Esophagus muscularis mucosa (tissue), 4 donors: ENCODE measurements at regions not wholly inside any gene's neighbourhood (a gene's known extent, or its start where the extent isn't known, plus 50 kb on each side); places are given as distances from the start of the nearest gene placed in this dataset.
"Not testable (repeated sequence)": the region's sequence is repeated elsewhere in the genome, so short reads cannot be mapped to it uniquely, and the experiment has no call there.

Experiments
- DNase-seq: peaks from one replicate; pipeline ENCODE4 v3.0.0-alpha.2; 2017; ENCODE audit errors: extremely low spot score
- H3K27ac ChIP-seq, 4 donors: fragments of 200-600 bp; sonication (generic); replicated peaks in 1 of 4; 1 replicate in 3 of 4; 2 replicates in 1 of 4; pipeline ENCODE4 v1.5.1; 2016 to 2019; ENCODE audit warnings: mild to moderate bottlenecking in 1 of 4
- H3K27me3 ChIP-seq, 4 donors: fragments of 200-600 bp; sonication (generic); one replicate each; pipeline versions ENCODE4 v1.5.1 to v1.6.0; 2016 to 2019
- H3K36me3 ChIP-seq, 4 donors: fragments of 200-600 bp; sonication (generic); one replicate each; pipeline ENCODE4 v1.5.1; 2016 to 2019
- H3K4me1 ChIP-seq, 4 donors: fragments of 200-600 bp; sonication (generic); one replicate each; pipeline ENCODE4 v1.5.1; 2016 to 2019
- H3K4me3 ChIP-seq, 4 donors: fragments of 200-600 bp; sonication (generic); 1 replicate in 2 of 4; 2 replicates in 2 of 4; pipeline ENCODE4 v1.5.1; 2016 to 2019; ENCODE audit warnings: mild to moderate bottlenecking in 4 of 4, moderate library complexity in 1 of 4
- H3K9me3 ChIP-seq, 4 donors: fragments of 200-600 bp; sonication (generic); 1 replicate in 3 of 4; 2 replicates in 1 of 4; pipeline ENCODE4 v1.5.1; 2016 to 2019
- EP300 ChIP-seq: sonication (generic); formaldehyde crosslinking; IDR thresholded peaks from one replicate; pipeline ENCODE4 v1.6.1; 2017; ENCODE audit warnings: antibody characterized with exemption
- POLR2A ChIP-seq: fragments of 450-650 bp; IDR thresholded peaks from one replicate; pipeline ENCODE4 v1.6.1; 2017; ENCODE audit warnings: antibody characterized with exemption, moderate library complexity, mild to moderate bottlenecking, low read depth
- POLR2AphosphoS5 ChIP-seq, 2 donors: sonication (generic); formaldehyde crosslinking; IDR thresholded peaks; one replicate each; pipeline ENCODE4 v1.6.1; 2017; ENCODE audit warnings: antibody characterized with exemption in 2 of 2
- WGBS: methylation state at CpG from one replicate; pipeline ENCODE4 v1.1.5; 2018; 5-methylcytosine and 5-hydroxymethylcytosine counted together
- intact Hi-C: fragments of 100-400 bp; cut with DNase I; formaldehyde crosslinking; loops from one replicate; pipeline ENCODE4 v1.15.1; 2023
- TF ChIP-seq, protein P1 (sequence below), 3 experiments: fragments of 200-600 bp in 2 of 3; fragments of 450-650 bp in 1 of 3; sonication (generic) in 2 of 3; IDR thresholded peaks; one replicate each; pipeline ENCODE4 v1.5.1; 2017 to 2019; ENCODE audit warnings: antibody characterized with exemption in 3 of 3, mild to moderate bottlenecking in 2 of 3, moderate library complexity in 1 of 3

DNA sequence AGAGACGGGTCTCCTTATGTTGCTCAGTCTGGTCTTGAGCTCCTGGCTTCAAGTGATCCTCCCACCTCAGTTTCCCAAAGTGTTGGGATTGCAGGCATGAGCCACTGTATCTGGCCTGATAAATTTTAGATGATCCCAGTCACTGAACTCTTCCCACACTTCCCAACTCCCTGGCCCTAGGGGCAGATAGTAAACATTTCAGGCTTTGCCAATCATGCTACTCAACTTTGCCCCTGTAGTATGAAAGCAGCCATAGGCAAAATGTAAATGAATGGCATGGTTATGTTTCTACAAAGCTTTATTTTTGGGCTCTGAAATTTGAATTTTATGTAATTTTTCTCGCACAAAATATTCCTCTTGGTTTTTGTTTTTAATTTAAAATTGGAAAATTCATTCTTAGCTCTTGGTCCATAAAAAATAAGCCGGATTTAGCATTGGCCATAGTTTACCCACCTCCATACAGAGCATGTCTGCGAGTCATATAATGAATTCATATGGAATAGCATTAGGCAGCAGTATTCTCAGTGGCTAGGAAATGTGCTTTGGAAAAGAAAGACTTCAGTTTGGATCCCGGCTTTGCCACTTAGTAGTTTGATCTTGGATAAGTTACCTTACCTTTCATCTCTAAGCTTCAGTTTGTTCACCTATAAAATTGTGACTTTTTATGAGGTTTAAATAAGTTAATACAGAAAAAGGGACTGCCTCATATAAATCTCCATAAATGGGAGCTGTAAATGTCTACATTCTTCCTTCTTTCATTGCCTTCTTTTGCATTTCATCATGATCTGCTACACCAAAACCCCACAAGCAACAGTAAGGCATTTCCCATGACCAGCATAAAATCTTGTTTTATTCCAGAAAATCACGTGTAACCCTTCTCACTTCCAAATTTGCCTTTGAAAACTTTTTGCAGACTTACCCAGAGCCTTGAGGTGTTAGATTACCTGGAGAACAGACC lies 360.3 kb upstream of the TPM1 start:
- H3K4me1 ChIP-seq = no peaks in the 10 kb centered on the region
- H3K27me3 ChIP-seq = no peaks in the 10 kb centered on the region
- H3K4me3 ChIP-seq = no peak overlapping the region
- H3K27ac ChIP-seq = no peak overlapping the region
- TF ChIP-seq POLR2A (no peak), POLR2AphosphoS5 (IDR thresholded peaks at IDR 0.05) (no peak), EP300 (no peak)
- TF ChIP-seq, protein P1, sequence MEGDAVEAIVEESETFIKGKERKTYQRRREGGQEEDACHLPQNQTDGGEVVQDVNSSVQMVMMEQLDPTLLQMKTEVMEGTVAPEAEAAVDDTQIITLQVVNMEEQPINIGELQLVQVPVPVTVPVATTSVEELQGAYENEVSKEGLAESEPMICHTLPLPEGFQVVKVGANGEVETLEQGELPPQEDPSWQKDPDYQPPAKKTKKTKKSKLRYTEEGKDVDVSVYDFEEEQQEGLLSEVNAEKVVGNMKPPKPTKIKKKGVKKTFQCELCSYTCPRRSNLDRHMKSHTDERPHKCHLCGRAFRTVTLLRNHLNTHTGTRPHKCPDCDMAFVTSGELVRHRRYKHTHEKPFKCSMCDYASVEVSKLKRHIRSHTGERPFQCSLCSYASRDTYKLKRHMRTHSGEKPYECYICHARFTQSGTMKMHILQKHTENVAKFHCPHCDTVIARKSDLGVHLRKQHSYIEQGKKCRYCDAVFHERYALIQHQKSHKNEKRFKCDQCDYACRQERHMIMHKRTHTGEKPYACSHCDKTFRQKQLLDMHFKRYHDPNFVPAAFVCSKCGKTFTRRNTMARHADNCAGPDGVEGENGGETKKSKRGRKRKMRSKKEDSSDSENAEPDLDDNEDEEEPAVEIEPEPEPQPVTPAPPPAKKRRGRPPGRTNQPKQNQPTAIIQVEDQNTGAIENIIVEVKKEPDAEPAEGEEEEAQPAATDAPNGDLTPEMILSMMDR (IDR thresholded peaks at IDR 0.05) = no peak
- intact Hi-C loops = no loop called here
- DNase-seq = no peak
- 97% methylated on average over 6 of the region's 6 CpGs for WGBS
- no peaks in the 10 kb centered on the region for H3K9me3 ChIP-seq
- peaks cover 0 to 9% (median 7%) of the 10 kb centered on the region in 4 donors for H3K36me3 ChIP-seq

DNA sequence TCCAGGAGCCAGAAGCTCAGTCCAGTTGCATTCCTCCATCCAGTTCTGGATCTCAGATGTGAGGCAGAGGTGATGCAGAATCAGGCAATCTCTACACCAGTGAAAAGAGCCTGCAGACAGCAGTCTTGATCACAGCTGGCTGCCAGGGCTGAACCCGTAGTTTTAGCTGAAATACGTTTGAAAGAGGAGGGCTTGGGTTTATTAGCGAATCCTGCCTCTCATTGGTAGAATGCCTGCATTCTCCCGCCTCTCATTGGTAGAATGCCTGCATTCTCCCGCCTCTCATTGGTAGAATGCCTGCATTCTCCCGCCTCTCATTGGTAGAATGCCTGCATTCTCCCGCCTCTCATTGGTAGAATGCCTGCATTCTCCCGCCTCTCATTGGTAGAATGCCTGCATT lies 359.4 kb upstream of the TPM1 start:
- WGBS = 94% methylated on average over 8 of the region's 8 CpGs
- H3K4me1 ChIP-seq, DNase-seq, H3K4me3 ChIP-seq, H3K27me3 ChIP-seq, H3K27ac ChIP-seq, intact Hi-C loops, H3K9me3 ChIP-seq: not testable (repeated sequence)
- peaks cover 0 to 13% (median 7%) of the 10 kb centered on the region in 4 donors for H3K36me3 ChIP-seq

DNA sequence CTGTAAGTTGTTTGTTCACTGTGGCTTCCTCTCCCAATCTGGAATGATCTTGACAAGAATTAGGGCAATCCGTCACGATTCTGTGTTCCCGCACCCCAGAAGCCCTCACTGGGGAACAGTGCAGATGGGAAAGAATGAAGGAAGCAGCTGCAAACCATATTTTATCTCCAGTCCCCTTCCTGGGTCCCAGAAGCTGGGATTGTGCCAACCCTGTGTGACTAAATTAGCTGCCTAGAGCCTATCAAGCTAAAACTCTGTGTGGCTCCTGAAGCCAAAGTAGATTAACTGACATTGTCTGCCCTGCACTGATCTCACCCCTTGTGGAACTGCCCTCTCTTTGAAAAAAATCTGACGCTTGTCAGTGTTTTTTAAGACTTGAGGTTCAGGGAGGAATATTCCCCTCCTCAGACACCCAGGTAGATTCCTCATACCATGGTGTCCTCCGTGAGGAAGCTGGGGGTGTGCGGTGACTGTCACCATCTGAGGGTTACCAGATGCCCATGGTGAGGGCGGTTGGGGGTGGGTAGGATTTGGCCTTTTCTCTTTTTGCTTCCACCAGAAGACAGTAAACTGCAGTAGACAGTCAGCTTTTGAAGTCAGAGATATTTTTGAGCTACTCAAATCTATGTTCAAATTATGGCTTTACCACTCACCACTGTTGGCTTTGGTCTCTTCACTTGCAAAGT lies 358.3 kb upstream of the TPM1 start:
- Histone ChIP-seq H3K9me3 (no peaks in the 10 kb centered on the region), H3K4me3 (no peak overlapping the region), H3K36me3 (peaks cover 0 to 13% (median 7%) of the 10 kb centered on the region in 4 donors), H3K27me3 (no peaks in the 10 kb centered on the region), H3K27ac (no peak overlapping the region), H3K4me1 (no peaks in the 10 kb centered on the region)
- intact Hi-C loops = no loop called here
- no peak for TF ChIP-seq EP300
- WGBS = 86% methylated on average over 7 of the region's 7 CpGs
- DNase-seq = no peak

DNA sequence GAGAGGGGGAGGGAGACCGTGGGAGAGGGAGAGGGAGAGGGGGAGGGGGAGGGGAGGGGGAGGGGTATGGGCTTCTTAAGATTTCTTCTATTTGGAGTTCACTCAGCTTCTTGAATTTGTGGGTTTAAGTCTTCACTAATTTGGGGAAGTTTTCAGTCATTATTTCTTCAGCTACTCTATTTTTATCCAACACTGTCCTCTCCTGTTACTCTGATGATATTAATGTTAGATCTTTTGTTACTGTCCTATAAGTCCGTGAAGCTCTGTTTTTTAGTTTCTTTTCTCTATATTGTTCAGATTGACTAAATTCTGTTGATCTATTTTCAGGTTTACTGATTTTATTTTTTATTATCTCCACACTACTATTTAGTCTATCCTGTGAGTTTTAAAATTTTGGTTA lies 351.5 kb upstream of the TPM1 start:
- WGBS = 74% methylated on average over 2 of the region's 2 CpGs
- Histone ChIP-seq H3K27ac (no peak overlapping the region), H3K27me3 (no peaks in the 10 kb centered on the region), H3K4me3 (no peak overlapping the region), H3K9me3 (no peaks in the 10 kb centered on the region), H3K36me3 (peaks cover 3 to 44% (median 29%) of the 10 kb centered on the region in 4 donors), H3K4me1 (no peaks in the 10 kb centered on the region)
- intact Hi-C loops = no loop called here
- no peak for TF ChIP-seq POLR2A
- no peak for TF ChIP-seq EP300
- TF ChIP-seq, protein P1 (IDR thresholded peaks at IDR 0.05) = no peak
- no peak for TF ChIP-seq POLR2AphosphoS5 (IDR thresholded peaks at IDR 0.05)
- DNase-seq = no peak

DNA sequence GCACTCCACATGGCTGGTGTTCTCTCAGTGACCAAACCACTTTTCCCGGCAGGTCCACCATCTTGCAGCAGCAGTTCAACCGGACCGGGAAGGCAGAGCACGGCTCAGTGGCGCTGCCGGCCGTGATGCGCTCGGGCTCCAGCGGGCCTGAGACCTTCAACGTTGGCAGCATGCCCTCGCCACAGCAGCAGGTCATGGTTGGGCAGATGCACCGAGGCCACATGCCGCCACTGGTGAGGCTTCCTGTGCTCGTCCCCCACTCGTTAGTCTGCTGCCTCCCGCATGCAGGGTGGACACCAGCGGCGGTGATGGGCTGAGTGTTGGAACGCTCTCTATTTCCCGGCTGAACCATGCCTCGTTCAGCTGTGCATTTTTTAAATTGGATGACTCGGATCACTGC lies 344.9 kb upstream of the TPM1 start:
- no peaks in the 10 kb centered on the region for H3K4me1 ChIP-seq
- no peak overlapping the region for H3K27ac ChIP-seq
- no peak for TF ChIP-seq POLR2A
- TF ChIP-seq, protein P1 (IDR thresholded peaks at IDR 0.05) = no peak
- TF ChIP-seq EP300 = no peak
- TF ChIP-seq POLR2AphosphoS5 (IDR thresholded peaks at IDR 0.05) = no peak
- H3K27me3 ChIP-seq = no peaks in the 10 kb centered on the region
- H3K4me3 ChIP-seq = no peak overlapping the region
- no peaks in the 10 kb centered on the region for H3K9me3 ChIP-seq
- intact Hi-C loops = no loop called here
- H3K36me3 ChIP-seq = peaks cover 9 to 94% (median 72%) of the 10 kb centered on the region in 4 donors
- 93% methylated on average over 23 of the region's 23 CpGs for WGBS
- DNase-seq = no peak
